ENCODE measurements at regions not wholly inside any gene's neighbourhood (a gene's known extent, or its start where the extent isn't known, plus 50 kb on each side); places are given as distances from the start of the nearest gene placed in this dataset.

DNA sequence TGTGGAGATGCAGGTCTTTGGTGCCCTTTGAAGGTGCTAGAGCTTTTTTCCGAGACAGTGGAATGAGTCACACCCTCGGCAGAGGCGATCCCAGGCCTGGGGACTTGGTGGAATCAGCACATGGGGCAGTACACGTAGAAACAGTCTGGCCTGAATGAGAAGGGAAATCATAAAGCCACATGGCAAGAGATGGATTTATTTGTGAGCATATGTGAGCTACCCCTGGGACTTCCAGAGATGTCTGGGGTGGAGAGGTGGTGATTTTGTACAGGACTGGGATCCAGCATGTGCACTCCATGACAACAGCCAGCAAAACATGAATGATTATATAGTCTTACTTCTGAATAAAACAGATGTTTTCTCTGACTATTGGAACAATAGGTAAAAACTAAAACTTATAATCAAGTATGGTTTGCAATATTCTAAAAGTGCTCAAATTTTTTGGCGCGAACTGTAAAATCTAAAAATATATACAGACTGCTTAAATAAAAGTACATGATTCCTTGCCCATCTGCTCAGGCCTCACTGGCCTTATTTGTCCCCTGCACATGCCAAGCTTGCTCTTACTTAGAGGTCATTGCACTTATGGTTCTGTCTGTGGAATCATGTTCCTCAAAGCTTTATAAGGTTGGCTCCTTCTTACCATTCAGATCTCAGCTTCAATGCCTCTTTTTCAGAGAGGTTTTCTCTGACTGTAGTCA is 54.7 kb upstream of the SMARCA2 start:
- peak; percentile 2 for DNase-seq (ENCODE audit: low read depth)

DNA sequence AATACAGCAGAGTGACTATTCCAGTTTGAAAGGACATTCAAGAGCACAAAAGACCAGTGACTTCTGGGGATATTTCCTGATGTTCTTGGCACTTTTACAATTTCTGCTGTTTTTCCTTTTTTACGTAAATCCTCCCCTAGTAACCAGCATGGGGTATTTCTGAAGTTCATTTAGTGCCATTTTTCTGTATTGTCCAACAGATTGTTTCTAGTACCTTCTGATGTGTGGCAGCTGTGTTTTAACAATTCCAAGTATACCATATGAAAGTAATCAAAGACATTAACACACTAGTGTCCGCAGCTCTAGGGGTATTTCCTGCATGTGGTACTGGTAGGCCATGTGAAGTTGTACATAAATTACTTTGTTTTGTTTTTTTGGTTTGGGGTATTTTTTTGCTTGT is 53.0 kb upstream of the SMARCA2 start:
- DNase-seq (ENCODE audit: low read depth), result no peak

DNA sequence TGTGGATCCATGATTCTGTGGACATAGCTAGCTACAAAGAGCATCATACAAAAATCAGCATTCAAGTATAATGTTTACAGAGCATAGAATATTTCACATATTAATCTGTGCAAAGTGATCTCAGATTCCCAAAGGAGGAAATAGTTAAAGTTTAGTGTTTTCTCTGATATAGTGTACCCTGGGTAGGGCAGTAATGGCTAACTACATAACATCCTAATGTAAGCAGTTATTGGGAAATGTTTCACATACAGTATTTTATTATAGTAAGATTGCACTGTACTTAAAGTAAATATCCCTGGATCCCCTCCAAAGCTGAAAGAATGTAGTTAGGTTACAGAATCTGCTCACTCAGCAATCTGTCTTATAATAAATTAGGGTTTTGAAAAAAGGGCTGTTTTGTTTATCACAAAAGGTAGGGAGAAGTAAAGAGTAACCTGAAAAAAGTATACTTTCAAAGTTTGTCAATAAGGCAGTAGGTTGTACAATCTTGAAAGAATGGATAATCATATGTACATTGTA is 52.5 kb upstream of the SMARCA2 start:
- DNase-seq (ENCODE audit: low read depth), result no peak

DNA sequence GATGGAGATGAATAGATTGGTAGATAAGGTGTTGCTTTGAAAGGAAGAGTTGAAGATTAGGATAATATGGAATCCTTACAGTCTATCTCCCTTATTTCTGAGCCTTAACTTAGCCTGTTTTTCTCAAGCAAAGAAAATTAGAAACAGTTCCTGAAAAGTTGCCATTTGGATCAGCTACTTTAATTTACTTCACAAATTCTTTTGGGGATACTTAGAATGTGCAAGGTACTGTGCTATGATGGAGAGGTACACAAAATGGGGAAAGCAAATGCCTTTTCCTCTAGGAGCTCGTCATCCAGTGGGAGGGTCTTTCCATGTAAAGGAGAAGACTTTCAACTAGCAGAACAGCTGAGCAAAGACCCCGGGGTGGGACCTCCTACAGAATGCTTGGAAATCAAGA is 51.1 kb upstream of the SMARCA2 start:
- DNase-seq (ENCODE audit: low read depth), result no peak

Measured in RPMI7951 (cell line).